Testis (tissue), 2 donors: ENCODE measurements at regions not wholly inside any gene's neighbourhood (a gene's known extent, or its start where the extent isn't known, plus 50 kb on each side); places are given as distances from the start of the nearest gene placed in this dataset.
"Not testable (repeated sequence)": the region's sequence is repeated elsewhere in the genome, so short reads cannot be mapped to it uniquely, and the experiment has no call there.

Experiments used
- POLR2A ChIP-seq: fragments of 450-650 bp; IDR thresholded peaks from one replicate; pipeline ENCODE4 v1.6.1; 2017; ENCODE audit warnings: antibody characterized with exemption, mild to moderate bottlenecking, moderate library complexity
- TF ChIP-seq, protein P1 (sequence below), 3 experiments: fragments of 450-650 bp in 2 of 3; fragments of 200-600 bp in 1 of 3; sonication (generic) in 1 of 3; IDR thresholded peaks; one replicate each; pipeline ENCODE4 v1.5.1; 2016 to 2019; ENCODE audit warnings: antibody characterized with exemption in 3 of 3, mild to moderate bottlenecking in 2 of 3, moderate library complexity in 1 of 3

- TF ChIP-seq, protein P1, sequence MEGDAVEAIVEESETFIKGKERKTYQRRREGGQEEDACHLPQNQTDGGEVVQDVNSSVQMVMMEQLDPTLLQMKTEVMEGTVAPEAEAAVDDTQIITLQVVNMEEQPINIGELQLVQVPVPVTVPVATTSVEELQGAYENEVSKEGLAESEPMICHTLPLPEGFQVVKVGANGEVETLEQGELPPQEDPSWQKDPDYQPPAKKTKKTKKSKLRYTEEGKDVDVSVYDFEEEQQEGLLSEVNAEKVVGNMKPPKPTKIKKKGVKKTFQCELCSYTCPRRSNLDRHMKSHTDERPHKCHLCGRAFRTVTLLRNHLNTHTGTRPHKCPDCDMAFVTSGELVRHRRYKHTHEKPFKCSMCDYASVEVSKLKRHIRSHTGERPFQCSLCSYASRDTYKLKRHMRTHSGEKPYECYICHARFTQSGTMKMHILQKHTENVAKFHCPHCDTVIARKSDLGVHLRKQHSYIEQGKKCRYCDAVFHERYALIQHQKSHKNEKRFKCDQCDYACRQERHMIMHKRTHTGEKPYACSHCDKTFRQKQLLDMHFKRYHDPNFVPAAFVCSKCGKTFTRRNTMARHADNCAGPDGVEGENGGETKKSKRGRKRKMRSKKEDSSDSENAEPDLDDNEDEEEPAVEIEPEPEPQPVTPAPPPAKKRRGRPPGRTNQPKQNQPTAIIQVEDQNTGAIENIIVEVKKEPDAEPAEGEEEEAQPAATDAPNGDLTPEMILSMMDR (IDR thresholded peaks at IDR 0.05) = not testable (repeated sequence)
- not testable (repeated sequence) for TF ChIP-seq POLR2A
These were observed 608.5 kb upstream of the SEMA6D start for GRCh38 chr15:47108800-47109199.
